Brain microvascular endothelial cell (primary cell): ENCODE measurements at regions not wholly inside any gene's neighbourhood (a gene's known extent, or its start where the extent isn't known, plus 50 kb on each side); places are given as distances from the start of the nearest gene placed in this dataset.

Source experiments
- DNase-seq: peaks from one replicate; pipeline ENCODE4 v3.0.0-alpha.2; 2020
- H3K27ac ChIP-seq: fragments of 250-450 bp; sonication (Bioruptor Pico); 2 replicates; pipeline ENCODE4 v1.5.1; 2020; ENCODE audit warnings: mild to moderate bottlenecking, moderate library complexity
- H3K27me3 ChIP-seq: fragments of 250-450 bp; sonication (Bioruptor Pico); replicated peaks from 2 replicates; pipeline ENCODE4 v1.5.1; 2020; ENCODE audit warnings: mild to moderate bottlenecking
- H3K36me3 ChIP-seq: fragments of 250-450 bp; sonication (Bioruptor Pico); replicated peaks from 2 replicates; pipeline ENCODE4 v1.5.1; 2020; ENCODE audit warnings: mild to moderate bottlenecking
- H3K4me3 ChIP-seq: 2 replicates; pipeline ENCODE4 v1.5.1; 2011; ENCODE audit warnings: low read depth, mild to moderate bottlenecking, control low read depth, low read length, moderate library complexity
- in situ Hi-C: cut with HindIII; loops from 2 replicates; pipeline ENCODE4 v1.10.0; 2017; ENCODE audit warnings: low sequenced_read_pairs, low pct_ligation_motif_present
- TF ChIP-seq, protein P1 (sequence below): IDR thresholded peaks from 2 replicates; pipeline ENCODE4 v1.5.1; 2011; ENCODE audit warnings: low read depth, mild to moderate bottlenecking, moderate library complexity, low read length, control low read depth, inconsistent platforms; ENCODE audit errors: missing control alignments

DNA sequence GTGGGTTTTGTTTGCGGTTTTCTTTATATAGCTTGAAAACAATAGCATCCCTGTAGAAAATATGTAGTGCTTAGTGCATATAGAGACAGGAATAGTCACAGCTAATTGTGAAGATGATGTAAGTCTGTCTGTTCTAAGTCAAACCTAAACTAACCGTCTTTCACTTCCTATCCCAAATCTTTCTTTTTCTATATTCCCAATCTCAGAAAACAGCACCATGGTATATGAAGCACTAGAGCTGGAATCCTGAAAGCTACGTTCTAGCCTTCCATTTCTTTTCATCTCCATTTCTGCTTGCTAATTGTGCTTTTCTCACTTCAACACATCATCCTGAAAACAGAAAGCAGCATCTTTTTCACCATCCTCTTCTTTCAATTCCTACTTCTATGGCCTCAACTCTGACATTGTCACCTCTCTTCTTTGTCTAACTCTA, 1235.5 kb downstream of the ROBO2 start:
- H3K27me3 ChIP-seq: no peaks in the 10 kb centered on the region
- TF ChIP-seq, protein P1, sequence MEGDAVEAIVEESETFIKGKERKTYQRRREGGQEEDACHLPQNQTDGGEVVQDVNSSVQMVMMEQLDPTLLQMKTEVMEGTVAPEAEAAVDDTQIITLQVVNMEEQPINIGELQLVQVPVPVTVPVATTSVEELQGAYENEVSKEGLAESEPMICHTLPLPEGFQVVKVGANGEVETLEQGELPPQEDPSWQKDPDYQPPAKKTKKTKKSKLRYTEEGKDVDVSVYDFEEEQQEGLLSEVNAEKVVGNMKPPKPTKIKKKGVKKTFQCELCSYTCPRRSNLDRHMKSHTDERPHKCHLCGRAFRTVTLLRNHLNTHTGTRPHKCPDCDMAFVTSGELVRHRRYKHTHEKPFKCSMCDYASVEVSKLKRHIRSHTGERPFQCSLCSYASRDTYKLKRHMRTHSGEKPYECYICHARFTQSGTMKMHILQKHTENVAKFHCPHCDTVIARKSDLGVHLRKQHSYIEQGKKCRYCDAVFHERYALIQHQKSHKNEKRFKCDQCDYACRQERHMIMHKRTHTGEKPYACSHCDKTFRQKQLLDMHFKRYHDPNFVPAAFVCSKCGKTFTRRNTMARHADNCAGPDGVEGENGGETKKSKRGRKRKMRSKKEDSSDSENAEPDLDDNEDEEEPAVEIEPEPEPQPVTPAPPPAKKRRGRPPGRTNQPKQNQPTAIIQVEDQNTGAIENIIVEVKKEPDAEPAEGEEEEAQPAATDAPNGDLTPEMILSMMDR: no peak
- no peaks in the 10 kb centered on the region for H3K36me3 ChIP-seq
- DNase-seq: no peak
- H3K27ac ChIP-seq: no peak overlapping the region
- in situ Hi-C loops: no loop called here
- H3K4me3 ChIP-seq: no peak overlapping the region

DNA sequence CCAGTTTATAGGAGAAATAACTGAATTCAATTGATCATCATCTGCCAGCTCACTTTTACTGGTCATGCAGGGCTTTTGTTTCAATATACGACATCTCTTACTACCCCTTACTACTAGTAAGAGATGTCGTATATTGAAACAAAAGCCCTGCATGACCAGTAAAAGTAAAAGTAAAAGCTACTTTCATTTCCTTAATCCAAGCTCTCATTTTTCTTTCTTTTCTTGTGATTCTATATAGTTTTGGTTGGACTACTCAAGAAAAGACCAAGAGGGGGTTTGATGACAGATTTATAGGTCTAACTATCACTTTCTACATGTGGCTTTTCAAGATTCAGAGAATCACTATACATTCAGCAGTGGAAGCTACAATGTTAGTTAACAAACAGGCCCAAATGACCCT, 1237.3 kb downstream of the ROBO2 start:
- Histone ChIP-seq H3K4me3 (no peak overlapping the region), H3K27me3 (no peaks in the 10 kb centered on the region), H3K36me3 (no peaks in the 10 kb centered on the region), H3K27ac (no peak overlapping the region)
- no peak for DNase-seq
- in situ Hi-C loops: no loop called here
- TF ChIP-seq, protein P1: no peak

DNA sequence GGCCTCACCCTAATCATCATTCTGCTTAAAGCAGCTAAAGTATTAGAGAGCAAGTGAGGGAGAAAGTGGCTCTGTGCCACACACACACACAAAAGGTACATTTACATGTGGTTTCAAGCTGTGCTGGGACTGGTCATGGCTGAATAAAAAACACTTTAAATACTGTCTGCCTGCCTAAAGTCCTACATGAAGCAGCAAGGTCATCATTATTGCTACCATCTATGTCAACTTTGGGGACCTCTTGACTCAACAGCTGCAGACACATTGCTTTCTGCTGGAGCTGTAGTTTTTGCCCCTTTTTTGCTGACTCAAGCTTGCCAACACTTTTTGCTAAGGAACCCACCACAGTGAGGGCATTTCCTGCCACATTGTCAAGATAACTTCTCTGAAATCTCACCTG, 1237.9 kb downstream of the ROBO2 start:
- Histone ChIP-seq H3K27me3 (no peaks in the 10 kb centered on the region), H3K27ac (no peak overlapping the region), H3K4me3 (no peak overlapping the region), H3K36me3 (no peaks in the 10 kb centered on the region)
- DNase-seq: no peak
- in situ Hi-C loops: no loop called here
- TF ChIP-seq, protein P1: no peak

DNA sequence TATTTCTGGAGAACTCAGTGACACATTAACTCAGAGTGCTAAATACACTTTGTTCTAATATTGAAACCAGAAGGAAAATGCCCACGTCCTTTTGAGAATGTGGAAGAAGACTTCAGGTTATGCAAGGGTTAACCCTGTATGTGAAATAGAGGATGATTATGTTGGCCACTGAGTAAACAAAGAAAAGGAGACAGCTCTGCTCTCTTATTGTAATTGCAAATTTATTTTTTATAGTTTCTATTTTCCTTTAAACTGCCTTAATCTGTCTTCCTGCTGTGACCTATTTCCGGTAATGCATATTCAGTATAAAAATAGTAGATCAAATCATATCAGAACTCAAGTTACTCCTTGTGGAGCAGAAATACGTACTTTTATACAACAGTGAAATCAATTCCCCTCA, 1239.2 kb downstream of the ROBO2 start:
- TF ChIP-seq, protein P1: no peak
- Histone ChIP-seq H3K27ac (no peak overlapping the region), H3K4me3 (no peak overlapping the region), H3K36me3 (no peaks in the 10 kb centered on the region), H3K27me3 (no peaks in the 10 kb centered on the region)
- in situ Hi-C loops: no loop called here
- DNase-seq: no peak

DNA sequence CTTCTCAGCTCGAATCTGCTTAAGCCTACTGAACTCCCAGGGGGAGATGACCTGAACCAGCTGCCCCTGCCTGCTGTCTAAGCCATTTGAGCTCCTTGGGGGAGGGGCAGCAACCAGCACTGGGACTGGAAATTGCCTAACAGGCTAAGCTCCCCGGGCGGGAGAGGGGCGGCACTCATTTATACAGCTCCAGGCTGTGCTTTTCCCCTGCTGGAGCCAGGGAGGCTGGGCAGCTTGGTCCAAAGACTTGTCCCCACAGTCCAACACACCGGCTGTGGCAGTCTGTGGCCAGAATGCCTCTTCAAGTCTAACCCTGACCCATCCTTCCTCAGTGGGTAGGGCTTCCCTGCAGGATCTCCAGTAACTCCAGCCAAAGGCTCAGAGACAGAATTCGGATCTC, 1241.5 kb downstream of the ROBO2 start:
- DNase-seq: no peak
- Histone ChIP-seq H3K27me3 (no peaks in the 10 kb centered on the region), H3K27ac (no peak overlapping the region), H3K4me3 (no peak overlapping the region), H3K36me3 (no peaks in the 10 kb centered on the region)
- TF ChIP-seq, protein P1: no peak
- in situ Hi-C loops: no loop called here

DNA sequence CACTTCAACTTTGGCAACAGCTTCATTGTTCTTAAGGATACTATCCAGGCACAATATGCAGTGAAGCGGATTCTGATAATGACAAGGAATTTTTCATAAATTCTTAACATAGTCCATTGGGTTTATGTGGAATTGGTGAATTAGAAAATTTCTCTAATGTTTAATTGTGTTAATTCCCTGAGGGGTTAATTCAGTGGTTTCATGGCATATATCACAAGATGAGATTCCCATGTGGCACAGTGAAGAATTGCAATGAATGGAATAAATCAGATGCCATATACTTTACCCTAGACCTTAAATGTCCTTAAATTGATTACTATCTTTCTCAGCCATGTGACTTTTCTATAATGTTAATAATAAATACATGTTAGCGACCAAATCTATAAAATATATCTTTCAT, 1244.1 kb downstream of the ROBO2 start:
- H3K27ac ChIP-seq: no peak overlapping the region
- TF ChIP-seq, protein P1: no peak
- no peaks in the 10 kb centered on the region for H3K27me3 ChIP-seq
- no peak overlapping the region for H3K4me3 ChIP-seq
- H3K36me3 ChIP-seq: no peaks in the 10 kb centered on the region
- in situ Hi-C loops: no loop called here
- no peak for DNase-seq
